Gastroesophageal sphincter (tissue), 3 donors: ENCODE measurements at regions not wholly inside any gene's neighbourhood (a gene's known extent, or its start where the extent isn't known, plus 50 kb on each side); places are given as distances from the start of the nearest gene placed in this dataset.

Experiments used
- CTCF ChIP-seq, 4 experiments: fragments of 200-600 bp in 2 of 4; fragments of 450-650 bp in 2 of 4; sonication (generic) in 1 of 4; IDR thresholded peaks; one replicate each; pipeline ENCODE4 v1.5.1; 2017 to 2019; ENCODE audit warnings: antibody characterized with exemption in 4 of 4, mild to moderate bottlenecking in 2 of 4, moderate library complexity in 2 of 4
- EP300 ChIP-seq: sonication (generic); formaldehyde crosslinking; IDR thresholded peaks from one replicate; pipeline ENCODE4 v1.6.1; 2017; ENCODE audit warnings: antibody characterized with exemption, mild to moderate bottlenecking
- POLR2A ChIP-seq, 2 donors: fragments of 450-650 bp; IDR thresholded peaks; one replicate each; pipeline ENCODE4 v1.6.1; 2017; ENCODE audit warnings: antibody characterized with exemption in 2 of 2, mild to moderate bottlenecking in 2 of 2, moderate library complexity in 1 of 2
- POLR2AphosphoS5 ChIP-seq: sonication (generic); formaldehyde crosslinking; IDR thresholded peaks from one replicate; pipeline ENCODE4 v1.6.1; 2017; ENCODE audit warnings: antibody characterized with exemption

GRCh38 chr4:10380735-10381134, 76.5 kb downstream of the ZNF518B start:
- no peak for TF ChIP-seq CTCF (IDR thresholded peaks at IDR 0.05)
- no peak for TF ChIP-seq EP300
- TF ChIP-seq POLR2A (IDR thresholded peaks at IDR 0.05), result no peak
- TF ChIP-seq POLR2AphosphoS5, result no peak
